ENCODE measurements at regions not wholly inside any gene's neighbourhood (a gene's known extent, or its start where the extent isn't known, plus 50 kb on each side); places are given as distances from the start of the nearest gene placed in this dataset.
"Not testable (repeated sequence)": the region's sequence is repeated elsewhere in the genome, so short reads cannot be mapped to it uniquely, and the experiment has no call there.

- Mint-ChIP-seq H3K27ac (no peak overlapping the region), H3K36me3 (no peaks in the 10 kb centered on the region), H3K4me1 (no peaks in the 10 kb centered on the region), H3K4me3 (no peak overlapping the region), H3K9me3 (peaks cover 8% of the 10 kb centered on the region)
- ATAC-seq (no peak), DNase-seq (ENCODE audit: low spot score in 2 of 2) (no peak)
These were observed 253.8 kb upstream of the CNTN5 start for GRCh38 chr11:98766903-98767302.

DNA sequence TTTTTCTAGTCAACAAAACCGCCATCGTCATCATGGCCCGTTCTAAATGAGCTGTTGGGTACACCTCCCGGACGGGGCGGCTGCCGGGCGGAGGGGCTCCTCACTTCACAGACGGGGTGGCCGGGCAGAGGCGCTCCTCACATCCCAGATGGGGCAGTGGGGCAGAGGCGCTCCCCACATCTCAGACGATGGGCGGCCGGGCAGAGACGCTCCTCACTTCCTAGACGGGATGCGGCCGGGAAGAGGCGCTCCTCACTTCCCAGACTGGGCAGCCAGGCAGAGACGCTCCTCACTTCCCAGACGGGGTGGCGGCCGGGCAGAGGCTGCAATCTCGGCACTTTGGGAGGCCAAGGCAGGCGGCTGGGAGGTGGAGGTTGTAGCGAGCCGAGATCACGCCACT, 250.7 kb upstream of the CNTN5 start:
- not testable (repeated sequence) for H3K27ac Mint-ChIP-seq; ATAC-seq; DNase-seq (ENCODE audit: low spot score in 2 of 2); H3K36me3 Mint-ChIP-seq; H3K9me3 Mint-ChIP-seq; H3K4me3 Mint-ChIP-seq; H3K4me1 Mint-ChIP-seq

- Mint-ChIP-seq H3K27ac (no peak overlapping the region), H3K4me3 (no peak overlapping the region), H3K4me1 (no peaks in the 10 kb centered on the region), H3K36me3 (no peaks in the 10 kb centered on the region), H3K9me3 (peaks cover 7% of the 10 kb centered on the region)
- DNase-seq (ENCODE audit: low spot score in 2 of 2) (no peak), ATAC-seq (no peak)
These were observed 249.0 kb upstream of the CNTN5 start for GRCh38 chr11:98771791-98772190.

- Mint-ChIP-seq H3K9me3 (peaks cover 11% of the 10 kb centered on the region), H3K27ac (no peak overlapping the region), H3K36me3 (no peaks in the 10 kb centered on the region), H3K4me3 (no peak overlapping the region), H3K4me1 (no peaks in the 10 kb centered on the region)
- DNase-seq (ENCODE audit: low spot score in 2 of 2), result no peak
- ATAC-seq, result no peak
These were observed 247.9 kb upstream of the CNTN5 start for GRCh38 chr11:98772893-98773292.

DNA sequence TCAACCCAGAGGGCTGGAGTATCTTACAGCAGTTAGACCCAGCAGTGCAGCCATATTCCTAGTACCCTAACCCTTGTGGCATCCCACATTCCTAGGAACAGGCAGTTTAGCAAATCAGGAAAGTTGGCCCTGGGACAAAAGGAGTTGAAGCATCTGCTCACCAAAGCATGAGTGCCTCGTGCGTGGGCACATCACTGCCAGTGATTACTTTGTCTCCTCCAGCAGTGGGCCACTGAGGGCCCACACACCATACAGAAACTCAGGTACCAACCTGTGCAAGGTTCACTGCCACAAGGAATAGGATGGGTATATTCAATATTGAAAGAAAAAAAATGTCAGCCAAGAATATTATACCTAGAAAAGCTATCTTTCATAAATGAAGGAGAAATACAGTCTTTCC, 227.5 kb upstream of the CNTN5 start:
- Mint-ChIP-seq H3K9me3 (peaks cover 13% of the 10 kb centered on the region), H3K36me3 (no peaks in the 10 kb centered on the region), H3K4me1 (no peaks in the 10 kb centered on the region), H3K27ac (no peak overlapping the region), H3K4me3 (no peak overlapping the region)
- DNase-seq (ENCODE audit: low spot score in 2 of 2), result no peak
- no peak for ATAC-seq

DNA sequence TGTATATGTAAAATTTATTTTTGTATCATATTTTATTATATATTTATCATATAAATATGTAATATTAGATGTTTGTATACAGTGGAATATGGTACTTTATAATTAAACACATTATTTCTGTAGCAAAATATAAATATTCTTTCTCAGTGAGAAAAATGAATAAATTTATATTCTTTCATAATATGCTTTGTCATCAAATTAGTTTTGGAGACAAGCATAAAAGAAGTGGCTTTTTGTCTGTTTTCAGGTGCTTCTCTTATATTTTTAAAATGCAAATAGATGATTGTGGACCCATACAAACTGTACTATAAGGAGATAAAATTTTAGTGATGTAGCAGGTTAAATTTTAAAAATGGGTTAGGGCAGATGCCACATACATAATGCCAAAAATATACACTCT, 222.4 kb upstream of the CNTN5 start:
- H3K4me1 Mint-ChIP-seq, result no peaks in the 10 kb centered on the region
- DNase-seq (ENCODE audit: low spot score in 2 of 2) (no peak), ATAC-seq (no peak)
- H3K9me3 Mint-ChIP-seq, result peaks cover 8% of the 10 kb centered on the region
- H3K36me3 Mint-ChIP-seq, result no peaks in the 10 kb centered on the region
- no peak overlapping the region for H3K4me3 Mint-ChIP-seq
- H3K27ac Mint-ChIP-seq, result no peak overlapping the region

GRCh38 chr11:98800696-98801095, 220.1 kb upstream of the CNTN5 start:
- no peaks in the 10 kb centered on the region for H3K4me1 Mint-ChIP-seq
- H3K9me3 Mint-ChIP-seq, result peaks cover 5% of the 10 kb centered on the region
- ATAC-seq, result no peak

GRCh38 chr11:98828986-98829708, 191.6 kb upstream of the CNTN5 start:
- ATAC-seq (no peak), DNase-seq (ENCODE audit: low spot score in 2 of 2) (no peak)
- Mint-ChIP-seq H3K9me3 (peaks cover 16% of the 10 kb centered on the region), H3K4me1 (no peaks in the 10 kb centered on the region), H3K4me3 (no peak overlapping the region), H3K36me3 (no peaks in the 10 kb centered on the region), H3K27ac (no peak overlapping the region)

More at GRCh38 chr11:98800696-98801095, 220.1 kb upstream of the CNTN5 start:
- H3K36me3 Mint-ChIP-seq, result no peaks in the 10 kb centered on the region
- no peak overlapping the region for H3K4me3 Mint-ChIP-seq
- no peak for DNase-seq (ENCODE audit: low spot score in 2 of 2)
- no peak overlapping the region for H3K27ac Mint-ChIP-seq

DNA sequence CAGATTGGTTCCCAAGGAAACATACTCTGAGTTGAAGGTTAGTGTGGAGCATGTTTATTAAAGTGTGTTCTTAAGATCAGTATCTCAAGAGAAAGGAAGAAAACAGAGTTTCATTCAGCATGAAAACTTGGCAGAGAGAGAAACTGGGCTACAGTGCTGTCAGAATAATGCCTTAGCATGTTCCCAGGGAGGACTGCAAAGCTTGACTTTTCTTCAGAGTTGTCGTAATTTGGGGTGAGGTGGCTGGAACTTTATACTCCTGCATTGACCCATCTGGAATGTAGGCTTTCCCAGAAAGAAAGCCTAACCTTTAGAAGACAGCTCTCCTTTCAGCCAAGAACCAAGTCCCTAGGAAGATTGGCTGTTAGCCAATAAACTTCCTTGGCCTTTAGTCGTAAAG, 190.8 kb upstream of the CNTN5 start:
- H3K9me3 Mint-ChIP-seq, result peaks cover 22% of the 10 kb centered on the region
- DNase-seq (ENCODE audit: low spot score in 2 of 2) (no peak), ATAC-seq (no peak)
- H3K27ac Mint-ChIP-seq, result no peak overlapping the region
- H3K4me3 Mint-ChIP-seq, result no peak overlapping the region
- no peaks in the 10 kb centered on the region for H3K4me1 Mint-ChIP-seq
- H3K36me3 Mint-ChIP-seq, result no peaks in the 10 kb centered on the region

- Mint-ChIP-seq H3K4me3 (no peak overlapping the region), H3K27ac (no peak overlapping the region), H3K36me3 (no peaks in the 10 kb centered on the region), H3K4me1 (no peaks in the 10 kb centered on the region), H3K9me3 (peaks cover 16% of the 10 kb centered on the region)
- DNase-seq (ENCODE audit: low spot score in 2 of 2) (no peak), ATAC-seq (no peak)
These were observed 186.0 kb upstream of the CNTN5 start for GRCh38 chr11:98834776-98835175.

DNA sequence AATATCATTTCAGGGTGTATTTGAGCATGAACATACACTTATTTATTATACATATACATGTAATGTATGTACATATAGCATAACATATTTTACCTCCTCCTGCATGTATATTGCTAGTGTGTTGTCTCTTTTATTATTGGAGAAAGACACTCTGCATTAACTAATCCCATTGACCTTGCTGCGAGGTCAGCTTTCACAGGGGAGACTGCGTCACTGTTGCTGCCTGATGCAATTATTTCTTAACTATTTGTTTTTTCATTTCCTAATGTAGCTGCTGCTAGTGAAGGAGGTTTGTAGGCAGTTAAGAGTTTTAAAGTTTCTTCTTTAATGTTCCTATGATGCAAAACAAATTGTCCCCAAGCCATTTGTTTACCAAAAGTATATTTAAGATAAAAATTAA, 185.4 kb upstream of the CNTN5 start:
- H3K36me3 Mint-ChIP-seq, result no peaks in the 10 kb centered on the region
- DNase-seq (ENCODE audit: low spot score in 2 of 2) (no peak), ATAC-seq (no peak)
- no peak overlapping the region for H3K4me3 Mint-ChIP-seq
- peaks cover 16% of the 10 kb centered on the region for H3K9me3 Mint-ChIP-seq
- H3K4me1 Mint-ChIP-seq, result no peaks in the 10 kb centered on the region
- H3K27ac Mint-ChIP-seq, result no peak overlapping the region

DNA sequence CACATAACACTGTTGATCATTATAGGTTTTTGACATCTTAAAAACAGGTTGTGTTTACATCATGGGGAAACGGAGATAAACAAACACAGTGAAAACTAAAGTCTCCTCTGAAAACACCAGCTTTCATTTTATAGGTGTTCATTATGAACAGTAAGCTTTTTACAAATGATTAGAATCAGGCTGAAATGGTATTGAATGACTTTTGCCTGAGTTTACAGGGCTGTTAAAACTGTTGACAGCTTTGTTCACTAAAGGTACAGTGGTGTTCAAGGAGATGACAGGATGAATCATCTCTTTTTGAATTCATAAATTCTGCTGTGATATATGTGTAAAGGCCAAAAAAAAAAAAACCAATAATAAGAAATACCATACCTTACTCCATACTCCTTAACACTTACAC, 184.6 kb upstream of the CNTN5 start:
- ATAC-seq, result no peak
- no peak overlapping the region for H3K4me3 Mint-ChIP-seq

GRCh38 chr11:98842187-98842586, 178.6 kb upstream of the CNTN5 start:
- ATAC-seq, result no peak
- no peak for DNase-seq (ENCODE audit: low spot score in 2 of 2)
- no peaks in the 10 kb centered on the region for H3K36me3 Mint-ChIP-seq
- H3K4me1 Mint-ChIP-seq, result no peaks in the 10 kb centered on the region
- no peak overlapping the region for H3K4me3 Mint-ChIP-seq
- no peak overlapping the region for H3K27ac Mint-ChIP-seq
- peaks cover 21% of the 10 kb centered on the region for H3K9me3 Mint-ChIP-seq

More for the DNA sequence above, 184.6 kb upstream of the CNTN5 start:
- H3K27ac Mint-ChIP-seq, result no peak overlapping the region
- no peak for DNase-seq (ENCODE audit: low spot score in 2 of 2)
- peaks cover 16% of the 10 kb centered on the region for H3K9me3 Mint-ChIP-seq
- H3K36me3 Mint-ChIP-seq, result no peaks in the 10 kb centered on the region
- H3K4me1 Mint-ChIP-seq, result no peaks in the 10 kb centered on the region

DNA sequence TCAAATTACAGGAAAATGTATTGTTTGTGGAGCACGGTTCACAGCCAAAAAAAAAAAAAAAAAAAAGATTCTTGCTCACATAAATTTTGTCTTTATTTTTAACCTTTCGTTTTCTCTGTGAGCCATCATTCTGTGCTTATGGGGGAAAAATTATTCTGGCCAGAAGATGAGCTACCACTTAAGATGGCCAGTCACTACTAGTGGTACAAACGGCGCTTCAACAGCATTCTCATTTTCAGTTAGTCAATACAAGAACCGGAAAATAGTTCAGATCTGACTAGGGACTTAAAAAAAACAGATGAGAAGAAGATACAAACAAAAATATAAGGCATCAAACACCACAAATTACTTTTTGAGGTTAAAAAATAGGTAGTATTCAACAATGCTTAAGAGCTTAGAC, 158.6 kb upstream of the CNTN5 start:
- no peak overlapping the region for H3K27ac Mint-ChIP-seq
- H3K4me1 Mint-ChIP-seq, result no peaks in the 10 kb centered on the region
- H3K9me3 Mint-ChIP-seq, result peaks cover 28% of the 10 kb centered on the region
- no peak overlapping the region for H3K4me3 Mint-ChIP-seq
- ATAC-seq (no peak), DNase-seq (ENCODE audit: low spot score in 2 of 2) (no peak)
- H3K36me3 Mint-ChIP-seq, result no peaks in the 10 kb centered on the region

GRCh38 chr11:98871690-98872089, 149.1 kb upstream of the CNTN5 start:
- H3K4me3 Mint-ChIP-seq, result no peak overlapping the region
- H3K9me3 Mint-ChIP-seq, result peaks cover 20% of the 10 kb centered on the region
- H3K27ac Mint-ChIP-seq, result no peak overlapping the region
- H3K36me3 Mint-ChIP-seq, result no peaks in the 10 kb centered on the region
- H3K4me1 Mint-ChIP-seq, result no peaks in the 10 kb centered on the region
- DNase-seq (ENCODE audit: low spot score in 2 of 2) (no peak), ATAC-seq (no peak)

DNA sequence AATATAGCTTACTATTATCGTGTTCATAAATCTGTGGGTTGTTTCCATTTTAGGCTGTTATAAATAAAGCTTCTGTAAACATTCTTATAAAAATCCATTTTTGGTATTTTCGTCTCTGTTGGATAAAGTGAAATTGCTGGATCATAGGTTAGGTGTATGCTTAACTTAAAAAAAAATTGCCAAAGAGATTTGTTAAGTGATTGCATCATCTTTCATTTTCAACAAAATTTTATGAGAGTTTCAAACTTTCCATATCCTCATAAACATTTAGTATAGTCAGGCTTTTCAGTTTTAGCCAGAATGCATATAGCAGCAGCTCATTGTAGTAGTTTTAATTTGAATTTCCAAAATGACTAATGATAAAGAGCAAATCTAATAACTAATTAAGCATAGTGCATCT, 146.7 kb upstream of the CNTN5 start:
- DNase-seq (ENCODE audit: low spot score in 2 of 2) (no peak), ATAC-seq (no peak)
- Mint-ChIP-seq H3K4me1 (no peaks in the 10 kb centered on the region), H3K27ac (no peak overlapping the region), H3K4me3 (no peak overlapping the region), H3K9me3 (peaks cover 23% of the 10 kb centered on the region), H3K36me3 (no peaks in the 10 kb centered on the region)

- H3K4me3 Mint-ChIP-seq, result no peak overlapping the region
- no peaks in the 10 kb centered on the region for H3K4me1 Mint-ChIP-seq
- H3K9me3 Mint-ChIP-seq, result peaks cover 22% of the 10 kb centered on the region
- ATAC-seq (no peak), DNase-seq (ENCODE audit: low spot score in 2 of 2) (no peak)
- H3K27ac Mint-ChIP-seq, result no peak overlapping the region
- H3K36me3 Mint-ChIP-seq, result no peaks in the 10 kb centered on the region
These were observed 124.8 kb upstream of the CNTN5 start for GRCh38 chr11:98895936-98896335.

Data from stimulated activated effector memory CD8-positive, alpha-beta T cell treated with anti-CD3 and anti-CD28 coated beads, Interleukin-12 subunit alpha, Interleukin-12 subunit beta, amount 100 ng/mL, for 72 hours (primary cell).